Pancreas (tissue), 10 donors: ENCODE measurements at regions not wholly inside any gene's neighbourhood (a gene's known extent, or its start where the extent isn't known, plus 50 kb on each side); places are given as distances from the start of the nearest gene placed in this dataset.

Source experiments
- ATAC-seq, 4 donors: fragments of 200-7000 bp; cut with Tn5 transposase; one replicate each; pipeline versions ENCODE4 v1.8.0 to v1.9.1; 2020; ENCODE audit warnings: mild to moderate bottlenecking in 4 of 4, moderate library complexity in 4 of 4
- DNase-seq, 6 donors: peaks; one replicate each; pipeline ENCODE4 v3.0.0-alpha.2; 2020
- FAIRE-seq: peaks from 2 replicates; lab custom pipeline; 2012; peaks lifted over from hg19 to GRCh38; lab: Jason Lieb, UNC
- H3K27ac ChIP-seq, 4 donors: fragments of 200-600 bp; sonication (generic); 1 replicate in 3 of 4; 2 replicates in 1 of 4; pipeline versions ENCODE4 v1.5.0 to v1.8.0; 2020
- H3K27me3 ChIP-seq, 4 donors: fragments of 200-600 bp; one replicate each; pipeline ENCODE4 v1.8.0; 2021
- H3K36me3 ChIP-seq, 3 donors: fragments of 200-600 bp; sonication (generic) in 1 of 3; one replicate each; pipeline versions ENCODE4 v1.5.0 to v1.8.0; 2020 to 2021
- H3K4me1 ChIP-seq, 3 donors: fragments of 200-600 bp; one replicate each; pipeline ENCODE4 v1.8.0; 2021
- H3K4me3 ChIP-seq, 4 donors: fragments of 200-600 bp; sonication (generic) in 2 of 4; one replicate each; pipeline versions ENCODE4 v1.5.0 to v1.8.0; 2020 to 2021
- H3K9me3 ChIP-seq, 4 donors: fragments of 200-600 bp; one replicate each; pipeline ENCODE4 v1.8.0; 2021
- CTCF ChIP-seq, 4 donors: fragments of 200-600 bp; sonication (generic) in 3 of 4; IDR thresholded peaks; one replicate each; pipeline versions ENCODE4 v1.5.0 to v1.8.0; 2021; ENCODE audit warnings: antibody characterized with exemption in 4 of 4
- WGBS, 2 donors: extraction: QIAGEN DNeasy Blood & Tissue Kit; methylation state at CpG; one replicate each; pipeline ENCODE4 v1.1.7; 2013; 5-methylcytosine and 5-hydroxymethylcytosine counted together
- intact Hi-C, 3 donors: fragments of 100-400 bp; cut with DNase I; formaldehyde crosslinking; loops; one replicate each; pipeline versions ENCODE4 v1.11.1 to v1.14.2; 2022
- donor health status: healthy with polysubstance abuse.
- donor health status: DM: no; HTN: no; CAD: no; lungs with moderate emphysema.
- donor health status: DM: no; HTN: no; CAD: no.
- donor health status: control.
- donor health status: control.
- donor health status: Bipolar disorder and iron deficiency.
- donor health status: DM: yes; HTN: yes; CAD: no.
- donor health status: DM: no; HTN: no; CAD: no.
- donor health status: DM: no; HTN: no; CAD: no.
- donor health status: DM: yes; HTN: yes; CAD: no.

- ATAC-seq, result no peak
- WGBS, 2 donors, result 63 to 69% methylated on average over 9 of the region's 9 CpGs
- Histone ChIP-seq H3K36me3 (no peaks in the 10 kb centered on the region), H3K4me3 (no peak overlapping the region), H3K27me3 (no peaks in the 10 kb centered on the region), H3K4me1 (no peaks in the 10 kb centered on the region), H3K27ac (no peak overlapping the region), H3K9me3 (no peaks in the 10 kb centered on the region)
- intact Hi-C loops, result no loop called here
- no peak for FAIRE-seq
- TF ChIP-seq CTCF (IDR thresholded peaks at IDR 0.05), result no peak
- DNase-seq, result no peak
Measured at GRCh38 chr7:98056580-98056979, 50.1 kb upstream of the LMTK2 start.
